ENCODE measurements at regions not wholly inside any gene's neighbourhood (a gene's known extent, or its start where the extent isn't known, plus 50 kb on each side); places are given as distances from the start of the nearest gene placed in this dataset.

DNA sequence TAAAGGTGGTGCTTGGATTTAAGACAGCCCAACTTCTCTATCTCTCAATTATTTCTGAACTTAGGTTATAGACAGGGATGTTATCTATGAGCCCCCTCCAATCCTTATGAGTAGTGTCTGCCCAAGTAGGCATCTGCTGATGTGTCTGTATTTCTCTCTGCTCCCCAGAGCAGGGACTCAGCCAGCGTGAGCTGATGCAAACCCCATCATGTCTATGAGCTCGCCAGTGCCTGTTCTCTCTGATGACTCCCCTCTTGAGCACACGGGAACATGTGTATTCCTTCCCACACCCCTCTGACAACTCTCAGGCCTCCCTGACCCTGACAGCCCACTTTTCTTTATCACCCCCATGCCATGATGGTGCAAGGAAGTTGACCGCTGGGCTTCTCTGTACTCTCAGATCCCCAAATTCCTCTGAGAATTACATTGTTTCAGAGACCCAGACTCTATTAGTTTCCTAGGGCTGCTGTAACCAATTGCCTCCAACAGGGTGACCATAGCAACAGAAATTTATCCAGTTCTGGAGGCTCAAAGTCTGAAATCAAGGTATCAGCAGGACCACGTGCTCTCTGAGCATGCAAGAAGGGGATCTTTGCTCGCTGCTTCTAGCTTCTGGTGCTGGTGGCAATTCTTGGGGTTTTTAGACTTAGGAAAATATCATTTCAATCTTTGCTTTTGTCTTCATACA is 73.5 kb upstream of the ST8SIA2 start:
- Histone ChIP-seq H3K36me3 (replicated peaks in 1 of 2) (no peaks in the 10 kb centered on the region), H3K4me3 (no peak overlapping the region), H3K4me1 (replicated peaks in 1 of 2) (no peaks in the 10 kb centered on the region), H3K9me3 (replicated peaks in 1 of 3) (no peaks in the 10 kb centered on the region), H3K27me3 (no peaks in the 10 kb centered on the region), H3K27ac (no peak overlapping the region)
- DNase-seq = no peak
- TF ChIP-seq, protein P1, sequence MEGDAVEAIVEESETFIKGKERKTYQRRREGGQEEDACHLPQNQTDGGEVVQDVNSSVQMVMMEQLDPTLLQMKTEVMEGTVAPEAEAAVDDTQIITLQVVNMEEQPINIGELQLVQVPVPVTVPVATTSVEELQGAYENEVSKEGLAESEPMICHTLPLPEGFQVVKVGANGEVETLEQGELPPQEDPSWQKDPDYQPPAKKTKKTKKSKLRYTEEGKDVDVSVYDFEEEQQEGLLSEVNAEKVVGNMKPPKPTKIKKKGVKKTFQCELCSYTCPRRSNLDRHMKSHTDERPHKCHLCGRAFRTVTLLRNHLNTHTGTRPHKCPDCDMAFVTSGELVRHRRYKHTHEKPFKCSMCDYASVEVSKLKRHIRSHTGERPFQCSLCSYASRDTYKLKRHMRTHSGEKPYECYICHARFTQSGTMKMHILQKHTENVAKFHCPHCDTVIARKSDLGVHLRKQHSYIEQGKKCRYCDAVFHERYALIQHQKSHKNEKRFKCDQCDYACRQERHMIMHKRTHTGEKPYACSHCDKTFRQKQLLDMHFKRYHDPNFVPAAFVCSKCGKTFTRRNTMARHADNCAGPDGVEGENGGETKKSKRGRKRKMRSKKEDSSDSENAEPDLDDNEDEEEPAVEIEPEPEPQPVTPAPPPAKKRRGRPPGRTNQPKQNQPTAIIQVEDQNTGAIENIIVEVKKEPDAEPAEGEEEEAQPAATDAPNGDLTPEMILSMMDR (IDR thresholded peaks at IDR 0.05) = no peak
- no peak for TF ChIP-seq POLR2A (IDR thresholded peaks at IDR 0.05)
- intact Hi-C loops (cut with DNase I) = no loop called here
- 80 to 87% (median 85%) methylated on average over 6 of the region's 6 CpGs for WGBS, 4 donors

DNA sequence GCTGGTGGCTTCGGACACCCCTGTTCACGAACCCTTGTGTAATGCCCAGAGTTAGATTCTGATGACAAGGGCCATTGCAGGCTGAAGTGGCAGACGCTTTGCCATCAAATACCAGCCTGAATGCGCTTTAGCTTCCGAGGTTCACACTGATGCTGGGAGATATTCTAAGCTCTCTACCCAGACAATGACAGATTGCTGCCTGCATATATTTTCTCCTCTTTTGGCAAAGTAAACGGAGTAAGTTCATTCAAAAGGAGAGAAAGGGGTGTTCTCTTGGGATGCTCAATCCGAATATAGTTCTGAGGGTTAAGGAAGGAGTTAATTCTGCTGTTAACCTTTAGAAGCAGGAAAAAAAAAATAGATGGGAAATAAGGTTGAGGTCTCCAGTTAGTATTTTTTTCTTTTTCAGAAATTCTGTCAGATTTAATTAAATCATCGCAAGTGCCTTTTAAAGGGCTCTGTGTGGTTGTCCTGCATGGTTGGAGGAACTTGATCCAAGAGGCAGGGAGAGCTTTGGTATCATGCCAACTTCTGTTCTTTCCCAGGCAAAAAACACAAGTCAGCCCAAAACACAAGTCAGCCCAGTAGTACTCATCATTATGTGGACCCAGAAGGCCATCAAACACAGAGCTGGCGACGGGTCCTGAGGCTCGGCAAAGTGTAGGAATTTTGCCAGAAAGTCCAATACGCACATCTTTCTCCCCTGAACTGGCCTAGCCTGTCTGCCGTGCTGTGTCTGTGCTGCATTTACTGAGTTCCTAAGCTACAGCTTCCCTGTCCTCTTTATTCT is 70.9 kb upstream of the ST8SIA2 start:
- H3K27me3 ChIP-seq = no peaks in the 10 kb centered on the region
- H3K4me3 ChIP-seq = no peak overlapping the region
- no peak overlapping the region for H3K27ac ChIP-seq
- H3K4me1 ChIP-seq (replicated peaks in 1 of 2) = no peaks in the 10 kb centered on the region
- DNase-seq = no peak
- TF ChIP-seq, protein P1 (IDR thresholded peaks at IDR 0.05) = no peak
- no peak for TF ChIP-seq POLR2A (IDR thresholded peaks at IDR 0.05)
- intact Hi-C loops (cut with DNase I) = no loop called here
- no peaks in the 10 kb centered on the region for H3K36me3 ChIP-seq (replicated peaks in 1 of 2)
- WGBS, 4 donors = 57 to 60% (median 58%) methylated on average over 13 of the region's 13 CpGs
- H3K9me3 ChIP-seq (replicated peaks in 1 of 3) = no peaks in the 10 kb centered on the region

GRCh38 chr15:92323525-92323924 is 70.2 kb upstream of the ST8SIA2 start:
- intact Hi-C loops (cut with DNase I) = no loop called here
- H3K9me3 ChIP-seq (replicated peaks in 1 of 3) = no peaks in the 10 kb centered on the region
- H3K4me1 ChIP-seq (replicated peaks in 1 of 2) = no peaks in the 10 kb centered on the region
- no peak for DNase-seq
- no peaks in the 10 kb centered on the region for H3K27me3 ChIP-seq
- H3K36me3 ChIP-seq (replicated peaks in 1 of 2) = no peaks in the 10 kb centered on the region
- H3K27ac ChIP-seq = no peak overlapping the region
- TF ChIP-seq POLR2A (IDR thresholded peaks at IDR 0.05) = no peak
- TF ChIP-seq, protein P1 (IDR thresholded peaks at IDR 0.05) = no peak
- no peak overlapping the region for H3K4me3 ChIP-seq
- WGBS, 4 donors = 73 to 83% (median 75%) methylated on average over 3 of the region's 3 CpGs

DNA sequence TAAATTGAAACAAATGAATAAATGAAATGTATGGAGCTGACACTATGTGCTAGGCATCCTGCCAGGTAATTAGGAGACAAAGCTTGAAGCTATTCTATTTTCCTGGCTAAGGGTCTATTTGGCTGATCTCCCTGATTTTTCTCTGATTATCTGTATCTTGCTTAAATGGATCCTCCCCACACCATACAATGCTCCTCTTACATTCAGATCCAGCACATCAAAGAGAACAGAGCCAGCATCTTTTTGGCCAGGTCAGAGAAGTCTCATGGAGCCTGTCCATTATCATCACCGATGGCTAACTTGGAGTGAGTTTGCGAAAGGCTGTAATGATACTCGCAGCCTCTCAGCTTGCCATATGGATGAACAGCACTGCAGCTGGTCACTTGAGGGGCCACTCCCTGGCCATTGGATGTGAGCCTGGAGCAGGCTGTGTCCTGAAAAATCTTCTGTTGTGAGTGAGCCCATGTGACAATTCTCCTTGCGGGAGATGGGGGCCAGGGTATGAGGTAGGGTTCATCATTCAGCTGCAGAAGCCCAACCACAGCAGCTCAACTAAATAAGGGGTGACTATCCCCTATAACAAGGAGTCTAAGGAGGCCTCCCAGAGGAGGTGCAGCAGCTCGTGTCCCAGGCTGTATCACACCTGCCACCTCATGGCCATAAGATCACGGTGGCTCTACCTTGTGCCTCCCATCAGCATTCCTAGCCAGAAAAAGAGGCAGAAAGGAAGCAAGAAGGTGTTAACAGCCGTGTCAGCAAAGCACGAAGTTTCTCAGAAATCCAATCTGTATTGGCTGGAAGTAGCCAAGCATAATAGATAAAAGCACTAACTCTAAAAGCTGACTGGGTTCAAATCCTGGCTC is 69.3 kb upstream of the ST8SIA2 start:
- Histone ChIP-seq H3K27me3 (no peaks in the 10 kb centered on the region), H3K4me1 (replicated peaks in 1 of 2) (no peaks in the 10 kb centered on the region), H3K9me3 (replicated peaks in 1 of 3) (no peaks in the 10 kb centered on the region), H3K36me3 (replicated peaks in 1 of 2) (no peaks in the 10 kb centered on the region), H3K4me3 (no peak overlapping the region), H3K27ac (no peak overlapping the region)
- intact Hi-C loops (cut with DNase I) = no loop called here
- WGBS, 4 donors = 67 to 83% (median 73%) methylated on average over 6 to 8 of the region's 8 CpGs
- no peak for DNase-seq
- TF ChIP-seq, protein P1 (IDR thresholded peaks at IDR 0.05) = no peak

Measured in adrenal gland (tissue), 9 donors.